NCI-H774 (cell line): ENCODE measurements at regions not wholly inside any gene's neighbourhood (a gene's known extent, or its start where the extent isn't known, plus 50 kb on each side); places are given as distances from the start of the nearest gene placed in this dataset.
"Not testable (repeated sequence)": the region's sequence is repeated elsewhere in the genome, so short reads cannot be mapped to it uniquely, and the experiment has no call there.

Source experiments
- DNase-seq: peaks from one replicate; lab custom pipeline; 2025; lab: John Stamatoyannopoulos, UW

DNA sequence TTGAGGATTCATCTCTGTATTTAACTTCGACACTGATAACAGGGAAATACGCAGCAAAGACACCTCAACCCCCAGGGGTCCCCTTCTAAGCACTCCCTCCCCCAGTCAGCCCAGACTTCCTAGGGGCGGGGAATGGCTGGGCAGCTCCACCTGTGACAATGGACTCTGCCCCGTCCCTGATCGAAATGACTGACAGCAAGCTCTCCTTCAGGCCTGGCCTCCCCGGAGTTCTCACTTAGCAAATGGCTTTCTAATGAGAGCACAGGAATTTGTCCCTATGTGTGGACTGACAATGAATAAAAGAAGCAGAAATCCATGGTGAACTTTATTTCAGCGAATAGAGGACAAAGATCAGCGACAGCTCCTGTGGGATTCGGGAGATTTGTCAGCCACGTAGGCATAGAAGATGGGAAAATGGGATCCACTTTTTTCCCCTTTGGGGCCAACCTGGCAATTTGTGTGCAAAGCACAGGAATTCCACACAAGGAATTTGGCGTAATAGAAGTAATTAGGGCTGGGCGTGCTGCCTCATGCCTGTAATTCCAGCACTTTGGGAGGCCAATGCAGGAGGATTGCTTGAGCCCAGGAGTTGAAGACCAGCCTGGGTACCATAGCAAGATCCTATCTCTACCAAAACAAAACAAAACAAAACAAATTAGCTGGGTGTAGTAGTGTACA, 63.8 kb downstream of the TNFAIP2 start:
- DNase-seq, result no peak

DNA sequence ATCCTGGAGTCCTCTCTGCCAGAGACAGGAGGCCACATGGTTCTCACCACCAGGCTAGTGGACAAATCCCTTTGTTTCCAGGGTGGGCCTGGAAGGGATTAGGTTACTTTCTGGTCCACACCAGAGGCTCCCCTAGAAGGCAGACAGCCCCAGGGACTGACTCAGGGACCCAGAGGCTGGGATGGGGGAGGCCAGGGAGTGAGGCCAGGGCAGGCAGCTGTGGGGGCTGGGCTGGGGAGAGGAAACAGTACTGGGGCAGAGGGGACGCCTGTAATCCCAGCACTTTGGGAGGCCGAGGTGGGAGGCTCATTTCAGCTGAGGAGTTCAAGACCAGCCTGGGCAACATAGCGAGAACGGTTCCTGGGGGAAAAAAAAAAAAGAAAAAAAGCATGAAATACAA, 64.7 kb downstream of the TNFAIP2 start:
- no peak for DNase-seq

DNA sequence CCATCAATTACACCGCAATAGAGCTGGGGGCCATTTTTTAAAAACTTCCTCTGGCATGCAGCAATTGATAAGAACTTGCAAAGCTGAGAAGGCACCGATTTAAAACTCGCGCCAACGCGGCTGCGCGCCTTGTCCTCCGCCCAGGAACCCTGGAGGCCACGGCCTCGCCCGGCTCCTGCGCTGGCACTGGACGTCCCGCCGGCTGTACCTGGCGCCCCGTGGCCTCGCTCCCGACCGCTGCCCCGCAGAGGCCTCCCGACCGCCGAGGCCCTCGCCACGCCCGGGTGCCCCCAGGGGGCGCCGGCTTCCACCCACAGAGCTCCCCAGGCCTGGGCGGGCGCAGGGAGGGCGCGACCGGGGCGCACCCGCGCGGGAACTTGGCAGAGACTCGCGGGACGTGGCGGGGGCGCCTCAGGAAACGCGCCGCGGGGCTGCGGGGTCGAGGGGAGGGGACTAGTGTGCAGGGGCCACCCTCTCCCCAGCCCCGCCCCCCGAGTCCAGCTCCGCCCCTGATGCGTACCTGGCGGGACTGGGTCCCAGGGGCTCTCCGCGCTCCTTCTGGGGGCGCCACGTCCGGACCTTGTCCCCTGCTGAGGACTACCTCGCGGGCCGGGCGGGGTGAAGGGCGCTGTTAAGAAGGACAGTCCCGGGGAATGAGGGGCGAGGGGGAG, 65.7 kb downstream of the TNFAIP2 start:
- DNase-seq, result no peak

- no peak for DNase-seq
These were observed 66.5 kb downstream of the TNFAIP2 start for GRCh38 chr14:103189481-103190470.

- DNase-seq, result no peak
These were observed 67.5 kb downstream of the TNFAIP2 start for GRCh38 chr14:103190741-103191140.

GRCh38 chr14:103191844-103192243, 68.6 kb downstream of the TNFAIP2 start:
- DNase-seq, result no peak

- DNase-seq, result no peak
These were observed 69.1 kb downstream of the TNFAIP2 start for GRCh38 chr14:103192246-103192840.

- DNase-seq, result not testable (repeated sequence)
These were observed 69.6 kb downstream of the TNFAIP2 start for GRCh38 chr14:103192861-103193260.

GRCh38 chr14:103193491-103193890, 70.2 kb downstream of the TNFAIP2 start:
- DNase-seq, result not testable (repeated sequence)

DNA sequence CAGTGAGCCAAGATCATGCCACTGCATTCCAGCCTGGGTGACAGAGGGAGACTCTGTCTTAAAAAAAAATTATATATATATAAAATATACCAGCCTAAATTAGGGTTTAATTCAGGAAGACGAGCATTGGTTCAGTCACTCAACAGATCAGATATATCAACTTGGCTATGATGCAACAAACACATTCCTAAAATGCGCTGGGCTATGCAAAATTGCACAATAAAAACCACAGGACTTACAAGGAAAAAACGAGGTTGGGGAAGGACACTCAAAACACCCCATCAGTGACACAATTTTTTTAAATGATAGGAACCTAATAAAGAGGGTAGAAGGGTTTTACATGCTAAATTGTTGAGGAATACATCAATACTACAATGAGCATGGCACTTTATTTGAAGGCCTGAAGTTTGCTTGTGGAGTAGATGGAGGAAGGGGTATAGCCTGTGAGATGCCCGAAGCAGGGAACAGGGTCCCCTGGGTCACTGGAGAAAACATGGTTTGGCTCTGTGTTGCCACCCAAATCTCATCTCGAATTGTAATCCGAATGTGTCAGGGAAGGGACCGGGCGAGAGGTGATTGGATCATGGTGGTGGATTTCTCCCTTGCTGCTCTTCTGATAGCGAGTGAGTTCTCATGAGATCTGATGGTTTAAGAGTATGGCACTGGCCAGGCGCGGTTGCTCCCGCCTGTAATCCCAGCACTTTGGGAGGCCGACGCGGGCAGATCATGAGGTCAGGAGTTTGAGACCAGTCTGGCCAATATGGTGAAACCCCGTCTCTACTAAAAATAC, 71.2 kb downstream of the TNFAIP2 start:
- DNase-seq, result no peak

DNA sequence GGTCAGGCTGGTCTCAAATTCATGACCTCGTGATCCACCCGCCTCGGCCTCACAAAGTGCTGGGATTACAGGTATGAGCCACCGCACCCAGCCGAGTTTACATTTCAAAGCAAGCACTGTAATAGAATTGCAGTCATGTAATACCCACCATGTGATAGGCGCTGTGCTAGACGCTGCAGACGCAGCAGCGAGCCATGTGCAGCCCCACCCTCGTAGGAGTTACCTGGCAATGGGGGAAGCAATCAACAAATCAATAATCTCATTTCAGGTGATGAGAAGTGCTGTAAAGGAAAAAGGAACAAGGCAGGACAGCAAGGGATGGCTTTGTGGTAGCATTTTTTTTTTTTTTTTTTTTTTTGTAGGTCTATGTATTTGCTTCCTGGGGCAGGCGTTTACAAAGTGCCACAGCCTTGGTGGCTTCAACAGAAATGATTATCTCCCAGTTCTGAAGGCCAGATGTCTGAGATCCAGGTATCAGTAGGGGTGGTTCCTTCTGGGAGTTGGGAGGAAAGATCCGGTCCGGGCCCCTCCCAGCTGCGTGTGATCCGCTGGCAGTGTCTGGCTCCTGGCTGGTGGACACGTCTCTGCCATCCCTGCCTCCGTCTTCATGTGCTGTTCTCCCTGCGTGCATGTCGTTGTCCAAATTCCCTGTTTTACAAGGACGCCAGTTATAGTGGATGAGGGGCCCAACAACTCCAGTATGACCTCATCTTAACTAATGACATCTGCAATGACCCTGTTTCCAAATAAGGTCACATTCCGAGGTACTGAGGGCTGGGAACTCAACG, 72.8 kb downstream of the TNFAIP2 start:
- no peak for DNase-seq

- no peak for DNase-seq
These were observed 73.5 kb downstream of the TNFAIP2 start for GRCh38 chr14:103196716-103197115.

GRCh38 chr14:103198131-103199105, 75.2 kb downstream of the TNFAIP2 start:
- no peak for DNase-seq

- no peak for DNase-seq
These were observed 75.9 kb downstream of the TNFAIP2 start for GRCh38 chr14:103199124-103199523.

DNA sequence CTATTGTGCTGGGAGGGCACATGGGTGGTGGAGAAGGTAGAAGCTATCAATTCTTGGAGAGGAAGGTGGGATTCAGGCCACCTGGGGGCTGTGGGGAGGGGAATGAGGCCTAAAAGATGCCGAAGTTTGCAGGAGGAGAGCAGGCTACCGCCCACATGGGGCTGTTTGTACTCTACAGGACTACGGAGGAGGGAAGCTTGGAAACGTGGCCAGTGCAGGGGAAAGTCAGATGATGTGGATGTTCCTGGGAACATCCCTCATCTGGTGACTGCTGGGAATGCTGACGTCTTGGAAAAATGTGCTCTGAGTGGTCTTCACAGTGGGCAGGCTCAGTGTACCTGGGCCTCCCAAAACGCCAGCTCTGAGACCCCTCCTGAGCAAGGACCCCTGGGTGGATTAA, 78.5 kb downstream of the TNFAIP2 start:
- DNase-seq, result no peak

DNA sequence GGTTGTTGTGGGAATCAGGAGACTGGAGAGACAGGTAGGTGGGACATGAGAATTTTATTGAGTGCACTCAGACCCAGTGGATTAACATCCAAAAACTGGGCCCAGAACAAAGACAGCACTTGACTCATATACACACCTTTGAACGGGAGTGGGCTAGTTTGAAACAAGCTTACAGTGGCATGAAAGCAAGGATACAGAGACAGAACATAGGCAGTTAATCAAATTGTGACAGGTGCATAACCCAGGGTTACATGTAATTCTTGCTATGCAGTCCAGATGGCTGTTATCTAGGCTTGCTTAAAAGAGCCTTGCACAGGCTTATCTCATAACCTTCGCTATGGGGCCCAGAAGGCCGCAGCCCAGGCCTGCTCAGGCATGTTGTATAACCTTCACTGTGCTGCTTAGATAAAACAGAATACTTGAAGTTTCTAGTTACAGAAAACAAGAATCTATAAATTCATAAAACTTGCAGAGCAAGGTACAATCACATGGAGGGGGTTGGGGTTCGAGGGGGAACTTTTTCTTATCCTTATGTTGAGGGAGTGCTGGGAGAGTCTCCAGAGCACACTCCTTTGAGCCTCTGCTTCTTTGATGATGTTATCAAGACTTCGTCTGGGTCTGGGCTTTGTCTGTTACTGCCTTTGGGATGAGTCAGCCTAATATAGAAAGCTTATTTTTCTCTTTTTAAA, 81.7 kb downstream of the TNFAIP2 start:
- DNase-seq, result no peak

DNA sequence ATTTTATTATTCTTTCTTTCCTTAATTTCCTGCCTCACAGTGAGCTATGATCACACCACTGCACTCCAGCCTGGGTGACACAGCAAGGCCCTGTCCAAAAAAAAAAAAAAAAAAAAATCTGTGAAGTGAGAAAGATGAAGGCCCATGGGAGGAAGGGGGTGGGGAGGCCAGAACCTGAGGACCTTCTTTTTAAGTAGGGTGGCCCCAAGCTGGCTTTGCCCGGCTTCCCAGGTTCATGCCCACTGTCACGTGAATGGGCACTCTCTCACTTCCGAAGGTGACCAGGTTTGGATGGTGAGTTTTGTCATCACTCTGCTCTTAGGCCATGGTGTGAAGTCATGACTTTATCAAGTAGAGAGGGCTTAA, 82.3 kb downstream of the TNFAIP2 start:
- DNase-seq, result no peak

GRCh38 chr14:103206023-103206481, 82.8 kb downstream of the TNFAIP2 start:
- DNase-seq, result no peak
